Ascending aorta (tissue), 2 donors: ENCODE measurements at regions not wholly inside any gene's neighbourhood (a gene's known extent, or its start where the extent isn't known, plus 50 kb on each side); places are given as distances from the start of the nearest gene placed in this dataset.

Experiments used
- DNase-seq, 2 donors: peaks; one replicate each; pipeline ENCODE4 v3.0.0-alpha.2; 2019; ENCODE audit warnings: low spot score in 2 of 2
- H3K27ac ChIP-seq, 2 donors: fragments of 200-600 bp; sonication (generic); one replicate each; pipeline ENCODE4 v1.5.1; 2016 to 2017; ENCODE audit warnings: mild to moderate bottlenecking in 1 of 2
- H3K27me3 ChIP-seq: fragments of 200-600 bp; sonication (generic); one replicate; pipeline ENCODE4 v1.5.1; 2017
- H3K36me3 ChIP-seq, 2 donors: fragments of 200-600 bp; sonication (generic); one replicate each; pipeline ENCODE4 v1.5.1; 2016
- H3K4me1 ChIP-seq, 2 donors: fragments of 200-600 bp; sonication (generic); one replicate each; pipeline ENCODE4 v1.5.1; 2016 to 2017; ENCODE audit warnings: mild to moderate bottlenecking in 1 of 2
- H3K4me3 ChIP-seq, 2 donors: fragments of 200-600 bp; sonication (generic); one replicate each; pipeline ENCODE4 v1.5.1; 2016 to 2017; ENCODE audit warnings: mild to moderate bottlenecking in 1 of 2
- H3K9me3 ChIP-seq, 2 donors: fragments of 200-600 bp; sonication (generic); one replicate each; pipeline ENCODE4 v1.5.1; 2016
- CTCF ChIP-seq, 3 experiments: fragments of 200-600 bp in 2 of 3; fragments of 450-650 bp in 1 of 3; sonication (generic) in 2 of 3; IDR thresholded peaks; one replicate each; pipeline ENCODE4 v1.5.1; 2016 to 2019; ENCODE audit warnings: antibody characterized with exemption in 3 of 3, mild to moderate bottlenecking in 1 of 3, moderate library complexity in 1 of 3
- intact Hi-C: fragments of 100-400 bp; cut with DNase I; formaldehyde crosslinking; loops from one replicate; pipeline ENCODE4 v1.15.1; 2023

GRCh38 chr21:16742741-16743140 lies 770.1 kb upstream of the CXADR start:
- DNase-seq, result no peak
- H3K9me3 ChIP-seq, result no peaks in the 10 kb centered on the region
- intact Hi-C loops, result no loop called here
- H3K36me3 ChIP-seq, result no peaks in the 10 kb centered on the region
- no peaks in the 10 kb centered on the region for H3K4me1 ChIP-seq
- H3K27ac ChIP-seq, result no peak overlapping the region
- no peaks in the 10 kb centered on the region for H3K27me3 ChIP-seq
- no peak overlapping the region for H3K4me3 ChIP-seq
- TF ChIP-seq CTCF (IDR thresholded peaks at IDR 0.05), result no peak

- no peaks in the 10 kb centered on the region for H3K27me3 ChIP-seq
- intact Hi-C loops, result no loop called here
- no peak overlapping the region for H3K27ac ChIP-seq
- no peaks in the 10 kb centered on the region for H3K9me3 ChIP-seq
- no peak for TF ChIP-seq CTCF (IDR thresholded peaks at IDR 0.05)
- no peaks in the 10 kb centered on the region for H3K4me1 ChIP-seq
- no peaks in the 10 kb centered on the region for H3K36me3 ChIP-seq
- H3K4me3 ChIP-seq, result no peak overlapping the region
- no peak for DNase-seq
Observed at GRCh38 chr21:16743317-16743716, 769.5 kb upstream of the CXADR start.

GRCh38 chr21:16750926-16751325 lies 761.9 kb upstream of the CXADR start:
- DNase-seq, result no peak
- H3K27ac ChIP-seq, result no peak overlapping the region
- H3K4me1 ChIP-seq, result no peaks in the 10 kb centered on the region
- intact Hi-C loops, result no loop called here
- H3K9me3 ChIP-seq, result no peaks in the 10 kb centered on the region
- no peak for TF ChIP-seq CTCF (IDR thresholded peaks at IDR 0.05)
- H3K4me3 ChIP-seq, result no peak overlapping the region
- H3K36me3 ChIP-seq, result no peaks in the 10 kb centered on the region
- no peaks in the 10 kb centered on the region for H3K27me3 ChIP-seq

- intact Hi-C loops, result no loop called here
- TF ChIP-seq CTCF (IDR thresholded peaks at IDR 0.05), result no peak
- Histone ChIP-seq H3K4me1 (no peaks in the 10 kb centered on the region), H3K27ac (no peak overlapping the region), H3K9me3 (no peaks in the 10 kb centered on the region), H3K4me3 (no peak overlapping the region), H3K36me3 (no peaks in the 10 kb centered on the region), H3K27me3 (no peaks in the 10 kb centered on the region)
- DNase-seq, result no peak
Observed at GRCh38 chr21:16751695-16752474, 761.0 kb upstream of the CXADR start.

GRCh38 chr21:16752475-16752857 lies 760.4 kb upstream of the CXADR start:
- intact Hi-C loops, result no loop called here
- TF ChIP-seq CTCF (IDR thresholded peaks at IDR 0.05), result no peak
- Histone ChIP-seq H3K27ac (no peak overlapping the region), H3K9me3 (no peaks in the 10 kb centered on the region), H3K4me1 (no peaks in the 10 kb centered on the region), H3K36me3 (no peaks in the 10 kb centered on the region), H3K4me3 (no peak overlapping the region), H3K27me3 (no peaks in the 10 kb centered on the region)
- no peak for DNase-seq

GRCh38 chr21:16755061-16755460 lies 757.8 kb upstream of the CXADR start:
- Histone ChIP-seq H3K9me3 (no peaks in the 10 kb centered on the region), H3K27ac (no peak overlapping the region), H3K27me3 (no peaks in the 10 kb centered on the region), H3K36me3 (no peaks in the 10 kb centered on the region), H3K4me3 (no peak overlapping the region), H3K4me1 (no peaks in the 10 kb centered on the region)
- no peak for DNase-seq
- intact Hi-C loops, result no loop called here
- no peak for TF ChIP-seq CTCF (IDR thresholded peaks at IDR 0.05)
